Brain microvascular endothelial cell (primary cell): ENCODE measurements at regions not wholly inside any gene's neighbourhood (a gene's known extent, or its start where the extent isn't known, plus 50 kb on each side); places are given as distances from the start of the nearest gene placed in this dataset.
"Not testable (repeated sequence)": the region's sequence is repeated elsewhere in the genome, so short reads cannot be mapped to it uniquely, and the experiment has no call there.

Experiments used
- DNase-seq: peaks from one replicate; pipeline ENCODE4 v3.0.0-alpha.2; 2020
- H3K27ac ChIP-seq: fragments of 250-450 bp; sonication (Bioruptor Pico); 2 replicates; pipeline ENCODE4 v1.5.1; 2020; ENCODE audit warnings: mild to moderate bottlenecking, moderate library complexity
- H3K27me3 ChIP-seq: fragments of 250-450 bp; sonication (Bioruptor Pico); replicated peaks from 2 replicates; pipeline ENCODE4 v1.5.1; 2020; ENCODE audit warnings: mild to moderate bottlenecking
- H3K36me3 ChIP-seq: fragments of 250-450 bp; sonication (Bioruptor Pico); replicated peaks from 2 replicates; pipeline ENCODE4 v1.5.1; 2020; ENCODE audit warnings: mild to moderate bottlenecking
- H3K4me3 ChIP-seq: 2 replicates; pipeline ENCODE4 v1.5.1; 2011; ENCODE audit warnings: low read depth, mild to moderate bottlenecking, control low read depth, low read length, moderate library complexity
- in situ Hi-C: cut with HindIII; loops from 2 replicates; pipeline ENCODE4 v1.10.0; 2017; ENCODE audit warnings: low sequenced_read_pairs, low pct_ligation_motif_present
- TF ChIP-seq, protein P1 (sequence below): IDR thresholded peaks from 2 replicates; pipeline ENCODE4 v1.5.1; 2011; ENCODE audit warnings: low read depth, mild to moderate bottlenecking, moderate library complexity, low read length, control low read depth, inconsistent platforms; ENCODE audit errors: missing control alignments

DNA sequence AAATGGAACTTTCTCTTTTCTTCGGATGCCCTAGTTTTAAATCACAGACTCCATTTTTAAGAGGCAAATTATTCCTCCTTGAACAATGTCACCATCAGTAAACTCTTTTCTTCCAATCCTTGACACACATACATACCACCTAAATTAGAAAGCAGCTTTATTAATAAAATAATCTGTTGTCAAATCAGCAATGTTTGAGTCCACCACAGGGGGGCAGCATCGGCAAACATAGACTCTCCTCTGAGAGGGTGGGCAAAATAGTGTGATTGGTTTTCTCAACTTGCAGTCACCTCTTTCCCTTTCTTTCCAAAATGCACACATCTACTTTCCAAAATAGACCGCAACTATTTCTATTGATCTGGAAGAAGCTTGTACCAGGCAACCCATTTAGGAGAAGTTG, 438.4 kb upstream of the OR4E1 start:
- no peaks in the 10 kb centered on the region for H3K27me3 ChIP-seq
- TF ChIP-seq, protein P1, sequence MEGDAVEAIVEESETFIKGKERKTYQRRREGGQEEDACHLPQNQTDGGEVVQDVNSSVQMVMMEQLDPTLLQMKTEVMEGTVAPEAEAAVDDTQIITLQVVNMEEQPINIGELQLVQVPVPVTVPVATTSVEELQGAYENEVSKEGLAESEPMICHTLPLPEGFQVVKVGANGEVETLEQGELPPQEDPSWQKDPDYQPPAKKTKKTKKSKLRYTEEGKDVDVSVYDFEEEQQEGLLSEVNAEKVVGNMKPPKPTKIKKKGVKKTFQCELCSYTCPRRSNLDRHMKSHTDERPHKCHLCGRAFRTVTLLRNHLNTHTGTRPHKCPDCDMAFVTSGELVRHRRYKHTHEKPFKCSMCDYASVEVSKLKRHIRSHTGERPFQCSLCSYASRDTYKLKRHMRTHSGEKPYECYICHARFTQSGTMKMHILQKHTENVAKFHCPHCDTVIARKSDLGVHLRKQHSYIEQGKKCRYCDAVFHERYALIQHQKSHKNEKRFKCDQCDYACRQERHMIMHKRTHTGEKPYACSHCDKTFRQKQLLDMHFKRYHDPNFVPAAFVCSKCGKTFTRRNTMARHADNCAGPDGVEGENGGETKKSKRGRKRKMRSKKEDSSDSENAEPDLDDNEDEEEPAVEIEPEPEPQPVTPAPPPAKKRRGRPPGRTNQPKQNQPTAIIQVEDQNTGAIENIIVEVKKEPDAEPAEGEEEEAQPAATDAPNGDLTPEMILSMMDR = peak; percentile 70
- in situ Hi-C loops = no loop called here
- DNase-seq = no peak
- no peak overlapping the region for H3K27ac ChIP-seq
- H3K36me3 ChIP-seq = no peaks in the 10 kb centered on the region
- no peak overlapping the region for H3K4me3 ChIP-seq

DNA sequence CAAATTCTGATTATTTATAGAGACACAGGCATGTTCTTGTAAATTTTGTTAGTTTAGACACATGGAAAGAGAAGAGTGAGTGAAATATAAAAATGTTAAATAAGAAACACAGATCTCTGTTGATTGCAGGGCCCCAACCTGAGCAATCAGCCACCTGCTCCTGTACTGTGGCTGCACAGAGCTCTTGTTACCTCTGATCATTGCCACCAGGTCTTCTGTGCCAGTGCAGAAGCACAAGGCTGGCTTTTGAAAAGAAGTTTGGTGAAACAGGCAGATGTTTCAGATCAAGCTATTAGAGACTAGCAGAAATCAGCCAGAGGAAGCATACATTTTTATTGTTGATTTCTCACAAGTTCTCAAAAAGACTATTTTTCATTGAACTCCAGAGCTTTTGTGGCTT, 434.1 kb upstream of the OR4E1 start:
- no peak overlapping the region for H3K4me3 ChIP-seq
- DNase-seq = no peak
- in situ Hi-C loops = no loop called here
- no peaks in the 10 kb centered on the region for H3K36me3 ChIP-seq
- no peaks in the 10 kb centered on the region for H3K27me3 ChIP-seq
- TF ChIP-seq, protein P1 = no peak
- no peak overlapping the region for H3K27ac ChIP-seq

DNA sequence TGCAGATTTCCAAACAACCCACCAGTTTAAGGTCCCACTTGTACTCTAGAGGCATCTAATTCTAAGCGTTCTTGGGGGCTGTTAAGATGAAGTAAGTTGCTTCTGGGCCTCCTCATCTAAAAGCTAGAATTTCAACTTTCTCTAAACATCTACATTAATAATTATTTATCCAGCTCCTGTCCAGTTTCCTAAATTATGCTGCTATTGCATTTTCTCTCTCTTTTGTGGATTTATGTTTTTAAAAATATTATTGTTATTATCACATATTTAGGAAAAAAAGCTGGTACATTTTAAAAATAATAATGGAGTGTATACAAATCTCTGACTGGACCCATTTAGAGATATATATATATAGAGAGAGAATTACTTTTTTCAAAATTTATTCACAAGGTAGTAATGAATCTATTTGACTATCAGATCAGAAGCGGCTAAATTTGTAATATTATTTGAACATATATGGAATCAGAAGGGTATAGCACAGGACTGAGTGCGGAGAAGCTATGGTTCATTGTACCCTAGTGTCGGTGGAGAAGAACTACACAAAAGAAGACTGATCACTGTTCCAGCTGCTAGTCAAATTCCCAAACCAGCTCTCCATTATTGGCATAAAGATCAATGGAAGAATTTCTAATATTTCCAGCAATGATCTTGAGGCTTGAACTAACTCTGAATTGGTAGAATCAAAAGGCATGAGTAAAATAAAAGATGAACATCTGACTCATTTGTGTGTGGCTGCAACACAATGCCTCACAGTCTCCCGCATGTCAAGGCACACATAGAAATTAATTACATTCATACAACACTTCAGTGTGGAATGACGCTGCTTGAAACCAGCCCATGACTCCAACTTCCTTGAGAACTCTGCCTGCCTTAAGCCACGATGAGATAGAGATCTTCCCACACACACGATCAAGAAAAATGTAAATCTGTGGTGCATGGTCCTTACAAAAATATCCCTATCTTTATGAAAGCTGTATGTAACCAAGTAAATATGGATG, 433.4 kb upstream of the OR4E1 start:
- TF ChIP-seq, protein P1 = no peak
- Histone ChIP-seq H3K36me3 (no peaks in the 10 kb centered on the region), H3K4me3 (no peak overlapping the region), H3K27me3 (no peaks in the 10 kb centered on the region), H3K27ac (no peak overlapping the region)
- in situ Hi-C loops = no loop called here
- no peak for DNase-seq

DNA sequence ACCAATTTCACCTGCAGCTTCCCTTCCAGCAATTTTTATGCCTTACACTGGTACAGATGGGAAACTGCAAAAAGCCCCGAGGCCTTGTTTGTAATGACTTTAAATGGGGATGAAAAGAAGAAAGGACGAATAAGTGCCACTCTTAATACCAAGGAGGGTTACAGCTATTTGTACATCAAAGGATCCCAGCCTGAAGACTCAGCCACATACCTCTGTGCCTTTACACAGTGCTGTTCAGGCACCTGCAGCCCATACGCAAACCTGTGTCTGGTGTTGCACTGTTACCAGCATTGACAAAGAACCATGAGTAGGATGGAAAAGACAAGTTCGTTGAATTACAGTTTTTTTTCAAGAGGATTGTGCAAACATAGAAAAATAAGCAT, 432.0 kb upstream of the OR4E1 start:
- no peak for DNase-seq
- Histone ChIP-seq H3K36me3 (no peaks in the 10 kb centered on the region), H3K4me3 (no peak overlapping the region), H3K27me3 (no peaks in the 10 kb centered on the region), H3K27ac (no peak overlapping the region)
- in situ Hi-C loops = no loop called here
- TF ChIP-seq, protein P1 = no peak

DNA sequence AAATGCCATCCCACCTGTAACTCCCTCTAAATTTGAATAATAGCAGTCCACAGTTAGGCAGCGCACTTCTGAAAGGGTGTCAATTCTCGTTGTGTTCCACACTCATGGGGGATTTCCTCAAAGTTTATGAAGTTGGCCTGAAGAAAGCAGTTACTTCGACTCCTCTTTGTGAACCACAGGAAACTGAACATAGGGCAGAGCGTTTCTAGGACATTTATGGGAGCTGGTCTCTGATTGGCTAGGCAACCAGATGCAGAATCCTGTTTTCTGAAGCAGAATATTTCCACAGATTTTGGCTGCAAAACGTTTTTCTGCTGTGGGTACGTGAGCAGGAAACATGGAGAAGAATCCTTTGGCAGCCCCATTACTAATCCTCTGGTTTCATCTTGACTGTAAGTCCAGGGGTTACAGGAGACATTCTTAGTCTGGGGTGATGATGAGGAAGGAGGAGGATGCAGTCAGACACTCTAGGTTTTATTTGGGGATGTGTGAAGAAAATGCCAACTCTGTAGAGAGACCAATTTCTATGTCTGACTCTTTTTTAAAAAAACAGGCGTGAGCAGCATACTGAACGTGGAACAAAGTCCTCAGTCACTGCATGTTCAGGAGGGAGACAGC, 431.5 kb upstream of the OR4E1 start:
- no peak overlapping the region for H3K4me3 ChIP-seq
- no peak overlapping the region for H3K27ac ChIP-seq
- TF ChIP-seq, protein P1 = no peak
- no peaks in the 10 kb centered on the region for H3K27me3 ChIP-seq
- DNase-seq = no peak
- H3K36me3 ChIP-seq = no peaks in the 10 kb centered on the region
- in situ Hi-C loops = no loop called here

DNA sequence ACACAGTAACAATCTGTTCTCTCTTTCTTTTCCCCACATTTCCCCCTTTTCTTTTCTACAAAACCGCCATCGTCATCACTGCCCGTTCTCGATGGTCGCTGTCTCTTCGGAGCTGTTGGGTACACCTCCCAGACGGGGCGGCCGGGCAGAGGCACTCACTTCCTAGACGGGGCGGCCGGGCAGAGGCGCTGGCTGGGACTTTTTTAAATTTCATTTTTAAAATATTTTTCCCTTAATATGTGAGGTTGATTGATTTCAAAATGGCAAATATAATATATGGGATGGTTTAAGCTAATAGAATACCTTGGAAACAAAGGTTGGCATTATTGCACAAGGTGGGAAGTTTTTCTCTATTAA, 427.1 kb upstream of the OR4E1 start:
- H3K27ac ChIP-seq, H3K27me3 ChIP-seq, H3K4me3 ChIP-seq, H3K36me3 ChIP-seq, DNase-seq, in situ Hi-C loops: not testable (repeated sequence)
